OCI-LY7 (cell line): ENCODE measurements at regions not wholly inside any gene's neighbourhood (a gene's known extent, or its start where the extent isn't known, plus 50 kb on each side); places are given as distances from the start of the nearest gene placed in this dataset.

ENCODE experiments used
- BruUV-seq: library from RNA; stranded (reverse); fragments of 400-500 nt; replicated peaks from 2 replicates; lab custom pipeline; 2021; lab: Mats Ljungman, UMichigan
- CTCF ChIA-PET: fragments of 300-600 bp; sonication (Branson Sonifier 250); formaldehyde crosslinking; loops from one replicate; lab custom pipeline; 2022; ENCODE audit warnings: antibody characterized with exemption; ENCODE audit not compliant: unreplicated experiment; lab: Charles Lee
- POLR2A ChIA-PET: fragments of 300-600 bp; sonication (Branson Sonifier 250); formaldehyde crosslinking; loops from one replicate; lab custom pipeline; 2022; ENCODE audit warnings: antibody characterized with exemption; lab: Charles Lee
- DNase-seq: peaks from one replicate; pipeline ENCODE4 v3.0.0-alpha.2; 2015; ENCODE audit warnings: low spot score
- H2AFZ ChIP-seq: fragments of 200-600 bp; sonication (generic), shearing (Covaris generic); 2 replicates; pipeline ENCODE4 v1.6.1; 2014; ENCODE audit warnings: mild to moderate bottlenecking, antibody characterized with exemption, low read length, moderate library complexity
- H3K27ac ChIP-seq: fragments of 200-600 bp; sonication (generic); 2 replicates; pipeline ENCODE4 v1.5.1; 2014; ENCODE audit warnings: mixed run types, low read depth, mild to moderate bottlenecking, moderate library complexity, low read length, inconsistent platforms; ENCODE audit not compliant: poor library complexity, severe bottlenecking
- H3K36me3 ChIP-seq: fragments of 200-600 bp; sonication (generic); 2 replicates; pipeline ENCODE4 v1.6.1; 2014; ENCODE audit warnings: mild to moderate bottlenecking, antibody characterized with exemption, low read length, moderate library complexity, mixed read lengths; ENCODE audit not compliant: insufficient read depth
- H3K4me1 ChIP-seq: fragments of 200-600 bp; sonication (generic); 2 replicates; pipeline ENCODE4 v1.5.1; 2014; ENCODE audit warnings: mild to moderate bottlenecking, low read length; ENCODE audit not compliant: insufficient read depth, poor library complexity, severe bottlenecking
- H3K4me2 ChIP-seq: fragments of 200-600 bp; sonication (generic); 2 replicates; pipeline ENCODE4 v1.6.1; 2014; ENCODE audit warnings: mild to moderate bottlenecking, low read length
- H3K4me3 ChIP-seq: fragments of 200-600 bp; sonication (generic); 2 replicates; pipeline ENCODE4 v1.5.1; 2014; ENCODE audit warnings: mild to moderate bottlenecking, low read depth, low read length; ENCODE audit not compliant: poor library complexity, severe bottlenecking
- H3K79me2 ChIP-seq: fragments of 200-600 bp; sonication (generic); 2 replicates; pipeline ENCODE4 v1.6.1; 2016; ENCODE audit warnings: low read depth, mild to moderate bottlenecking, low read length, moderate library complexity, mixed read lengths; ENCODE audit not compliant: insufficient read depth
- H3K9me2 ChIP-seq: fragments of 200-600 bp; sonication (generic); 2 replicates; pipeline ENCODE4 v1.6.1; 2016; ENCODE audit warnings: mild to moderate bottlenecking, low read length, mixed read lengths; ENCODE audit not compliant: insufficient read depth
- H3K9me3 ChIP-seq: fragments of 200-600 bp; sonication (generic); 2 replicates; pipeline ENCODE4 v1.6.1; 2014; ENCODE audit warnings: mild to moderate bottlenecking, mixed run types, low read length, mixed read lengths
- H4K20me1 ChIP-seq: fragments of 200-600 bp; sonication (generic); 2 replicates; pipeline ENCODE4 v1.6.1; 2014; ENCODE audit warnings: mild to moderate bottlenecking, antibody characterized with exemption, low read length, moderate library complexity, mixed read lengths; ENCODE audit not compliant: insufficient read depth
- EZH2phosphoT487 ChIP-seq: fragments of 200-600 bp; sonication (generic); IDR thresholded peaks from 2 replicates; pipeline ENCODE4 v1.6.1; 2018; ENCODE audit warnings: low read depth, borderline replicate concordance, mild to moderate bottlenecking, mixed run types, antibody characterized with exemption, low read length, moderate library complexity, mixed read lengths
- intact Hi-C: fragments of 100-400 bp; cut with micrococcal nuclease; formaldehyde crosslinking; loops from one replicate; pipeline ENCODE4 v1.10.0; 2022; ENCODE audit not compliant: unreplicated experiment
- TF ChIP-seq, protein P1 (sequence below): fragments of 200-600 bp; sonication (generic); conservative IDR thresholded peaks from 2 replicates; pipeline ENCODE4 v1.5.1; 2014; ENCODE audit warnings: mild to moderate bottlenecking, antibody characterized with exemption, low read length, moderate library complexity, mixed read lengths

DNA sequence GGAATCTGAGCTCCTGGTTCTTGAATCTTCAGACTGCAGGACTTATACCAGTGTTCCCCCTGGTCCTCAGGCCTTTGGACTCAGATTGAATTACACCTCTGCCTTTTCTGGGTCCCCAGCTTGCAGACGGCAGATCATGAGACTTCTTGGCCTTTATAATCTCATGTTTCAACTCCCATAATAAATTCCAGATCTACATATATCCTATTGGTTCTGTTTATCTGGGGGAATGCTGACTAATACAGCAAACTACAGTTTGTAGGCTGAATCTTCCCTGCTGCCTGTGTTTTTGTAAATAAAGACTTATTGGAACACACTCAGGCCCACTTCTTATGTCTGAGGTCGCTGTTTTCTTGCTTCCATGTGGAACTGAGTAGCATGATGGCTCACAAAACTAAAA, 184.7 kb downstream of the HDGFL1 start:
- Histone ChIP-seq H2AFZ (no peak overlapping the region), H3K4me2 (no peak overlapping the region), H3K4me1 (no peaks in the 10 kb centered on the region), H3K27ac (no peak overlapping the region), H3K36me3 (no peaks in the 10 kb centered on the region), H4K20me1 (no peaks in the 10 kb centered on the region), H3K4me3 (no peak overlapping the region), H3K9me2 (no peaks in the 10 kb centered on the region), H3K9me3 (no peaks in the 10 kb centered on the region), H3K79me2 (no peaks in the 10 kb centered on the region)
- TF ChIP-seq EZH2phosphoT487, result no peak
- TF ChIP-seq, protein P1, sequence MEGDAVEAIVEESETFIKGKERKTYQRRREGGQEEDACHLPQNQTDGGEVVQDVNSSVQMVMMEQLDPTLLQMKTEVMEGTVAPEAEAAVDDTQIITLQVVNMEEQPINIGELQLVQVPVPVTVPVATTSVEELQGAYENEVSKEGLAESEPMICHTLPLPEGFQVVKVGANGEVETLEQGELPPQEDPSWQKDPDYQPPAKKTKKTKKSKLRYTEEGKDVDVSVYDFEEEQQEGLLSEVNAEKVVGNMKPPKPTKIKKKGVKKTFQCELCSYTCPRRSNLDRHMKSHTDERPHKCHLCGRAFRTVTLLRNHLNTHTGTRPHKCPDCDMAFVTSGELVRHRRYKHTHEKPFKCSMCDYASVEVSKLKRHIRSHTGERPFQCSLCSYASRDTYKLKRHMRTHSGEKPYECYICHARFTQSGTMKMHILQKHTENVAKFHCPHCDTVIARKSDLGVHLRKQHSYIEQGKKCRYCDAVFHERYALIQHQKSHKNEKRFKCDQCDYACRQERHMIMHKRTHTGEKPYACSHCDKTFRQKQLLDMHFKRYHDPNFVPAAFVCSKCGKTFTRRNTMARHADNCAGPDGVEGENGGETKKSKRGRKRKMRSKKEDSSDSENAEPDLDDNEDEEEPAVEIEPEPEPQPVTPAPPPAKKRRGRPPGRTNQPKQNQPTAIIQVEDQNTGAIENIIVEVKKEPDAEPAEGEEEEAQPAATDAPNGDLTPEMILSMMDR, result no peak
- BruUV-seq, result no TSS peak
- POLR2A ChIA-PET, result no interaction called here
- intact Hi-C loops, result no loop called here
- DNase-seq, result no peak
- CTCF ChIA-PET, result no interaction called here

DNA sequence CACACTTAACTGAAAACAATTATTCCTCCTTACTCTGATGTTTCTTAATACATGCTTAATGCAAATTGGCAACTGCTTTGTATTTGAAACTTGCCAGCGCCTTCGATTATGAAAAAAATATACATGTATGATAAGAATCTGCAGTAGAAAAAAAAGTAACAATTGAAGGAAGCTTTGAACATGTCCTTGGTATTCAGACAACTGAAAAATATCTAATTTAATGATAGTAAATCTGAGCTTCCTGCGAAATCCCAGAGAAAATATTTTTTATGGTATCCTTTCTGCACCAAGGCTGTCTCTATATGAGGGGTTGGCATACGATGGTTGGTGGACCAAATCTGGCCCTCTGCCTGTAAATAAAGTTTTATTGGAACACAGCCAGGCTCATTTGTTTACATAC, 186.2 kb downstream of the HDGFL1 start:
- no TSS peak for BruUV-seq
- POLR2A ChIA-PET, result no interaction called here

DNA sequence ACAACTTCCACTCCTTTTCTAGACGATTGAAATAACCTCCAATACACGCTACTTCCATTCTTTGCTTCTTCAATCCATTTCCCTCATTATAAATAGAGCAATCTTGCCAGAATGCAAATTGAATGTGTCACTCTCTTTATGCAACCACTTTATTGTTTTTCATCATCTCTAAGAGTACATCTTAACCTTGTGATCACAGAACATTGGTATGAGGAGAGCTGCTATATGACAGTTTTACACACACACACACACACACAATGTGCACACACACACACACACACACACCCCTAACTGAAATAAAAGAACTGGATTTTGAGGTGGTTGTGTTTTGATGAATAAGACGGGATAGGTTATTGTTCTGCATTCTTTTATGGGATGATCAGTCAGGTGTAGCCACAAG, 187.0 kb downstream of the HDGFL1 start:
- Histone ChIP-seq H3K4me1 (no peaks in the 10 kb centered on the region), H3K4me3 (no peak overlapping the region), H3K27ac (no peak overlapping the region), H3K79me2 (no peaks in the 10 kb centered on the region), H4K20me1 (no peaks in the 10 kb centered on the region), H3K9me2 (no peaks in the 10 kb centered on the region), H3K36me3 (no peaks in the 10 kb centered on the region), H3K9me3 (no peaks in the 10 kb centered on the region), H2AFZ (no peak overlapping the region), H3K4me2 (no peak overlapping the region)
- TF ChIP-seq, protein P1, result no peak
- no peak for TF ChIP-seq EZH2phosphoT487
- no TSS peak for BruUV-seq
- POLR2A ChIA-PET, result no interaction called here
- CTCF ChIA-PET, result no interaction called here
- no peak for DNase-seq
- intact Hi-C loops, result no loop called here

More for the DNA sequence above, 186.2 kb downstream of the HDGFL1 start:
- no peak overlapping the region for H3K4me2 ChIP-seq
- no peaks in the 10 kb centered on the region for H3K4me1 ChIP-seq
- intact Hi-C loops, result no loop called here
- H3K36me3 ChIP-seq, result no peaks in the 10 kb centered on the region
- H3K9me2 ChIP-seq, result no peaks in the 10 kb centered on the region
- H3K27ac ChIP-seq, result no peak overlapping the region
- no peaks in the 10 kb centered on the region for H3K9me3 ChIP-seq
- H4K20me1 ChIP-seq, result no peaks in the 10 kb centered on the region
- H2AFZ ChIP-seq, result no peak overlapping the region
- no peak overlapping the region for H3K4me3 ChIP-seq
- CTCF ChIA-PET, result no interaction called here
- TF ChIP-seq, protein P1, result no peak
- TF ChIP-seq EZH2phosphoT487, result no peak
- H3K79me2 ChIP-seq, result no peaks in the 10 kb centered on the region
- no peak for DNase-seq
